ENCODE measurements at regions not wholly inside any gene's neighbourhood (a gene's known extent, or its start where the extent isn't known, plus 50 kb on each side); places are given as distances from the start of the nearest gene placed in this dataset.

GRCh38 chr17:77637818-77638575 lies 320.5 kb upstream of the TNRC6C start:
- DNase-seq, result no peak

GRCh38 chr17:77640252-77640651 lies 318.3 kb upstream of the TNRC6C start:
- DNase-seq, result no peak

- no peak for DNase-seq
Observed at GRCh38 chr17:77640916-77641605, 317.4 kb upstream of the TNRC6C start.

GRCh38 chr17:77641718-77642117 lies 316.8 kb upstream of the TNRC6C start:
- no peak for DNase-seq

GRCh38 chr17:77644181-77645071 lies 314.1 kb upstream of the TNRC6C start:
- DNase-seq, result no peak

- DNase-seq, result no peak
Observed at GRCh38 chr17:77645072-77646045, 313.1 kb upstream of the TNRC6C start.

- DNase-seq, result no peak
Observed at GRCh38 chr17:77646046-77646430, 312.5 kb upstream of the TNRC6C start.

- no peak for DNase-seq
Observed at GRCh38 chr17:77647531-77647930, 311.0 kb upstream of the TNRC6C start.

- DNase-seq, result no peak
Observed at GRCh38 chr17:77649717-77650211, 308.7 kb upstream of the TNRC6C start.

GRCh38 chr17:77651988-77652387 lies 306.5 kb upstream of the TNRC6C start:
- no peak for DNase-seq

GRCh38 chr17:77654296-77654695 lies 304.2 kb upstream of the TNRC6C start:
- no peak for DNase-seq

GRCh38 chr17:77654850-77655249 lies 303.7 kb upstream of the TNRC6C start:
- no peak for DNase-seq

- DNase-seq, result no peak
Observed at GRCh38 chr17:77656054-77656453, 302.4 kb upstream of the TNRC6C start.

- no peak for DNase-seq
Observed at GRCh38 chr17:77657839-77658238, 300.7 kb upstream of the TNRC6C start.

GRCh38 chr17:77660524-77660923 lies 298.0 kb upstream of the TNRC6C start:
- no peak for DNase-seq

GRCh38 chr17:77662833-77663232 lies 295.7 kb upstream of the TNRC6C start:
- DNase-seq, result no peak

- DNase-seq, result no peak
Observed at GRCh38 chr17:77664097-77664729, 294.3 kb upstream of the TNRC6C start.

GRCh38 chr17:77665833-77666232 lies 292.7 kb upstream of the TNRC6C start:
- no peak for DNase-seq

- no peak for DNase-seq
Observed at GRCh38 chr17:77666462-77666861, 292.0 kb upstream of the TNRC6C start.

- DNase-seq, result no peak
Observed at GRCh38 chr17:77666881-77667395, 291.6 kb upstream of the TNRC6C start.

- no peak for DNase-seq
Observed at GRCh38 chr17:77667478-77667877, 291.0 kb upstream of the TNRC6C start.
